ENCODE measurements at regions not wholly inside any gene's neighbourhood (a gene's known extent, or its start where the extent isn't known, plus 50 kb on each side); places are given as distances from the start of the nearest gene placed in this dataset.

GRCh38 chr10:129163531-129163930 is 303.5 kb upstream of the MGMT start:
- TF ChIP-seq POLR2AphosphoS5 (IDR thresholded peaks at IDR 0.05; ENCODE audit: low read depth, low read length) (no peak), REST (IDR thresholded peaks at IDR 0.05; ENCODE audit: insufficient read depth in 1 of 2, low read depth in 2 of 2, low read length in 2 of 2) (no peak), TAF1 (IDR thresholded peaks at IDR 0.05; ENCODE audit: borderline replicate concordance, insufficient read depth, low read length) (no peak), SIN3A (IDR thresholded peaks at IDR 0.05; ENCODE audit: borderline replicate concordance, insufficient read depth, low read length) (no peak), FOXP2 (optimal IDR thresholded peaks at IDR 0.05; ENCODE audit: borderline replicate concordance, extremely low read depth, extremely low read length, insufficient read depth) (no peak)

All from PFSK-1 (cell line).